ENCODE measurements at regions not wholly inside any gene's neighbourhood (a gene's known extent, or its start where the extent isn't known, plus 50 kb on each side); places are given as distances from the start of the nearest gene placed in this dataset.

DNA sequence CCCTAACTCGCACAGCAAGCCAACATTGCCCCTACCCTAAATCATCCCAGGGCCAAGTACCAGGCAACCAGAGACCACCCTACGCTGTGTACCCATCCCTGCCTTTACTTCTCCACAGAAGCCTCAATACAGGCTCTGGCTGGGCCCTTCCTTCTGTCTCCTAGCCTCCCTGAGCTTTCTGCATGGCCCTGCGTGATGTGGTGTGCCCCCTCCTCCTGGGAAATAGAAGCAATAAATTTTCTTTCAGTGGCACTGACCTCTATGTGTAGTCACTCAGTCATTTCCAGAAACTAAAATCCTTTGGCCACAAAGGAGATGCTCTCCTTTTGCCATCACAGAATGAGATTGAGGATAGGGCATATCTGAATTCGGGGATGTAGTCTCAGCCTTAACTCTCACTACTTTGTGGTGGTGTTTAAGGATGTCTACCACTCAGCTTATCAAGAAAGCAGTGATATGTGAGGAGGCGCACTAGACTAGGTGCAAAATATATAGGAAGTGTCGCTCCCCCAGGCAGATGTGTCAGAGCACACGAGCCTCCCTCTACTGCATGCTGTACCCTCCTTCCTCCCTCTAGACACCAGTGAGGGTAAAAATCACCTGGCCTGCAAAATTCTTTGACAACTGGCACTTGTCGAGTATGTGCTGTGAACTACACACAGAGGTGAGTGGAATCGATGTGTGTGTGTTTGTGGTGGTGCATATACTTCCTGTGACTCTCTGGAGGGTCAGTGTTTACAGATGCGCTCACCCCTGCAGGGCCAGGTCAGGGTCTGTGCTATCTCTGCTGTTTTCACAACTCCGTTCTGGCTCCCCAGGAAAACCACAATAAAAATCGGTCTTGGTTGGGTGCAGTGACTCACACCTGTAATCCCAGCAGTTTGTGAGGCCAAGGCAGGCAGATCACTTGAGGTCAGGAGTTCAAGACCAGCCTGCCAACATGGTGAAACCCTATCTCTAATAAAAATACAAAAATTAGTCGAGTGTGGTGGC, 825.9 kb upstream of the IGFBP3 start:
- H3K9ac ChIP-seq = no peak overlapping the region
- no peaks in the 10 kb centered on the region for H3K79me2 ChIP-seq (ENCODE audit: low read depth)
- no peak overlapping the region for H3K27ac ChIP-seq
- H3F3A ChIP-seq (ENCODE audit: low read depth) = no peaks in the 10 kb centered on the region
- H3K4me2 ChIP-seq = no peak overlapping the region
- no peak overlapping the region for H3K4me3 Mint-ChIP-seq
- TF ChIP-seq EZH2 (IDR thresholded peaks at IDR 0.05) = no peak
- TF ChIP-seq EZH2phosphoT487 (IDR thresholded peaks at IDR 0.05) = no peak
- TF ChIP-seq CTCF (IDR thresholded peaks at IDR 0.05) = no peak
- no peaks in the 10 kb centered on the region for H3K36me3 ChIP-seq
- no peak overlapping the region for H3K4me3 ChIP-seq
- no peaks in the 10 kb centered on the region for H3K4me1 Mint-ChIP-seq
- H4K20me1 ChIP-seq (ENCODE audit: low read depth) = no peaks in the 10 kb centered on the region
- H3K9me3 Mint-ChIP-seq = no peaks in the 10 kb centered on the region
- no peak overlapping the region for H3K27ac Mint-ChIP-seq
- no peaks in the 10 kb centered on the region for H3K36me3 Mint-ChIP-seq
- H2AFZ ChIP-seq (replicated peaks) = no peak overlapping the region
- DNase-seq (ENCODE audit: low spot score) = no peak
- H3K4me1 ChIP-seq = no peaks in the 10 kb centered on the region
- no peaks in the 10 kb centered on the region for H3K27me3 ChIP-seq
- H3K27me3 Mint-ChIP-seq (ENCODE audit: insufficient read depth, low read depth) = no peaks in the 10 kb centered on the region
- H3K9me3 ChIP-seq (ENCODE audit: low read depth) = no peaks in the 10 kb centered on the region

DNA sequence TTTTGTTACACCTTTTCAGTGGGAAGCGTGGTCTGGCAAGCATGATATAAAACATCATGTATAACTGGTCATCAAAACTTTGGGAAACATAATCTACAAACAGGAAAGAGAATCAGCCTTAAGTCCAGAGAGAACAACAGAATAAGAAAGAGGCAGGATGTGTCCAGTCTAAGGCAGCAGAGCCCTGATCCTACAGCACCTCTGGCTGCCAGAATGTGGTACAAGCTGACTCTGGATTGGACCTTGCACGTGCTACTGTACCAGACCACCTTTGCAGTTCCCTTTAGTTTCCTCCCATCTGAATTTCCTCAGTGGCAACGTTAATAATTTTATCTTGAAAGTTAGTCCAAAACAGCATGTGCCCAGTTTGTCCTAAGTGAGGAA, 824.6 kb upstream of the IGFBP3 start:
- Histone ChIP-seq H3K27ac (no peak overlapping the region), H3F3A (ENCODE audit: low read depth) (no peaks in the 10 kb centered on the region), H3K36me3 (no peaks in the 10 kb centered on the region), H3K27me3 (no peaks in the 10 kb centered on the region), H2AFZ (replicated peaks) (no peak overlapping the region), H3K4me2 (no peak overlapping the region), H3K9me3 (ENCODE audit: low read depth) (no peaks in the 10 kb centered on the region), H4K20me1 (ENCODE audit: low read depth) (no peaks in the 10 kb centered on the region), H3K9ac (no peak overlapping the region), H3K79me2 (ENCODE audit: low read depth) (no peaks in the 10 kb centered on the region), H3K4me1 (no peaks in the 10 kb centered on the region), H3K4me3 (no peak overlapping the region)
- no peaks in the 10 kb centered on the region for H3K36me3 Mint-ChIP-seq
- TF ChIP-seq CTCF (IDR thresholded peaks at IDR 0.05) (no peak), EZH2 (IDR thresholded peaks at IDR 0.05) (no peak), EZH2phosphoT487 (IDR thresholded peaks at IDR 0.05) (no peak)
- no peak for DNase-seq (ENCODE audit: low spot score)
- H3K4me3 Mint-ChIP-seq = no peak overlapping the region
- no peak overlapping the region for H3K27ac Mint-ChIP-seq
- H3K27me3 Mint-ChIP-seq (ENCODE audit: insufficient read depth, low read depth) = no peaks in the 10 kb centered on the region
- no peaks in the 10 kb centered on the region for H3K4me1 Mint-ChIP-seq
- H3K9me3 Mint-ChIP-seq = no peaks in the 10 kb centered on the region

GRCh38 chr7:46744957-46745706, 824.1 kb upstream of the IGFBP3 start:
- Histone ChIP-seq H3F3A (ENCODE audit: low read depth) (no peaks in the 10 kb centered on the region), H3K27me3 (no peaks in the 10 kb centered on the region), H3K27ac (no peak overlapping the region), H3K9me3 (ENCODE audit: low read depth) (no peaks in the 10 kb centered on the region), H3K79me2 (ENCODE audit: low read depth) (no peaks in the 10 kb centered on the region), H3K4me1 (no peaks in the 10 kb centered on the region), H3K4me3 (no peak overlapping the region), H2AFZ (replicated peaks) (no peak overlapping the region), H4K20me1 (ENCODE audit: low read depth) (no peaks in the 10 kb centered on the region), H3K36me3 (no peaks in the 10 kb centered on the region), H3K9ac (no peak overlapping the region), H3K4me2 (no peak overlapping the region)
- Mint-ChIP-seq H3K4me3 (no peak overlapping the region), H3K9me3 (no peaks in the 10 kb centered on the region), H3K36me3 (no peaks in the 10 kb centered on the region), H3K27me3 (ENCODE audit: insufficient read depth, low read depth) (no peaks in the 10 kb centered on the region), H3K27ac (no peak overlapping the region), H3K4me1 (no peaks in the 10 kb centered on the region)
- no peak for TF ChIP-seq EZH2phosphoT487 (IDR thresholded peaks at IDR 0.05)
- no peak for TF ChIP-seq CTCF (IDR thresholded peaks at IDR 0.05)
- TF ChIP-seq EZH2 (IDR thresholded peaks at IDR 0.05) = no peak
- no peak for DNase-seq (ENCODE audit: low spot score)
